H9 (cell line): ENCODE measurements at regions not wholly inside any gene's neighbourhood (a gene's known extent, or its start where the extent isn't known, plus 50 kb on each side); places are given as distances from the start of the nearest gene placed in this dataset.

ENCODE experiments used
- DNase-seq: peaks from one replicate; pipeline ENCODE4 v3.0.0-alpha.2; 2017
- H2AFZ ChIP-seq: one replicate; pipeline ENCODE4 v1.6.1; 2013; ENCODE audit warnings: mild to moderate bottlenecking, low read length, control low read depth, moderate library complexity
- H2AK5ac ChIP-seq: 2 replicates; pipeline ENCODE4 v1.6.1; 2013; ENCODE audit warnings: low read length, control low read depth, mixed read lengths; ENCODE audit not compliant: insufficient read length
- H2BK120ac ChIP-seq: one replicate; pipeline ENCODE4 v1.6.1; 2013; ENCODE audit warnings: low read depth, mild to moderate bottlenecking, low read length, control low read depth, inconsistent platforms; ENCODE audit not compliant: poor library complexity, severe bottlenecking
- H2BK12ac ChIP-seq: 2 replicates; pipeline ENCODE4 v1.6.1; 2013; ENCODE audit warnings: low read length, control low read depth, mixed read lengths, low read depth; ENCODE audit not compliant: insufficient read length
- H2BK15ac ChIP-seq: 2 replicates; pipeline ENCODE4 v1.6.1; 2013; ENCODE audit warnings: low read depth, low read length, control low read depth
- H2BK20ac ChIP-seq: one replicate; pipeline ENCODE4 v1.6.1; 2013; ENCODE audit warnings: low read depth, mild to moderate bottlenecking, low read length, control low read depth, inconsistent platforms; ENCODE audit not compliant: poor library complexity, severe bottlenecking
- H2BK5ac ChIP-seq: 2 replicates; pipeline ENCODE4 v1.6.1; 2013; ENCODE audit warnings: low read length, control low read depth, mixed read lengths; ENCODE audit not compliant: insufficient read length
- H3K14ac ChIP-seq: 2 replicates; pipeline ENCODE4 v1.6.1; 2013; ENCODE audit warnings: low read length, control low read depth; ENCODE audit not compliant: insufficient read depth
- H3K18ac ChIP-seq: 2 replicates; pipeline ENCODE4 v1.6.1; 2013; ENCODE audit warnings: low read depth, mild to moderate bottlenecking, mixed read lengths, low read length, control low read depth; ENCODE audit not compliant: insufficient read length
- H3K23ac ChIP-seq: 2 replicates; pipeline ENCODE4 v1.6.1; 2013; ENCODE audit warnings: low read length, control low read depth, mixed read lengths, low read depth; ENCODE audit not compliant: insufficient read length
- H3K23me2 ChIP-seq: 2 replicates; pipeline ENCODE4 v1.6.1; 2013; ENCODE audit warnings: low read depth, mild to moderate bottlenecking, mixed read lengths, low read length, control low read depth; ENCODE audit not compliant: insufficient read length, poor library complexity, severe bottlenecking
- H3K27ac ChIP-seq: 2 replicates; pipeline ENCODE4 v1.5.1; 2013; ENCODE audit warnings: low read length, control low read depth, mixed read lengths, low read depth; ENCODE audit not compliant: insufficient read length
- H3K27me3 ChIP-seq: 2 replicates; pipeline ENCODE4 v1.6.1; 2013; ENCODE audit warnings: low read length, control low read depth, inconsistent platforms; ENCODE audit not compliant: insufficient read depth
- H3K4ac ChIP-seq: 2 replicates; pipeline ENCODE4 v1.6.1; 2013; ENCODE audit warnings: low read depth, mild to moderate bottlenecking, control low read depth, inconsistent platforms, low read length, moderate library complexity
- H3K4me1 ChIP-seq: 2 replicates; pipeline ENCODE4 v1.6.1; 2013; ENCODE audit warnings: low read length, control low read depth, inconsistent platforms; ENCODE audit not compliant: insufficient read depth
- H3K4me2 ChIP-seq: 2 replicates; pipeline ENCODE4 v1.6.1; 2013; ENCODE audit warnings: low read length, control low read depth, mixed read lengths; ENCODE audit not compliant: insufficient read length, insufficient read depth
- H3K56ac ChIP-seq: 2 replicates; pipeline ENCODE4 v1.6.1; 2013; ENCODE audit warnings: low read depth, mild to moderate bottlenecking, mixed read lengths, low read length, control low read depth; ENCODE audit not compliant: insufficient read length
- H3K79me1 ChIP-seq: 2 replicates; pipeline ENCODE4 v1.6.1; 2013; ENCODE audit warnings: low read depth, mild to moderate bottlenecking, moderate library complexity, low read length, control low read depth, inconsistent platforms; ENCODE audit not compliant: insufficient read depth, poor library complexity, severe bottlenecking
- H3K79me2 ChIP-seq: 2 replicates; pipeline ENCODE4 v1.6.1; 2013; ENCODE audit warnings: low read length, control low read depth, inconsistent platforms; ENCODE audit not compliant: insufficient read depth
- H3K9ac ChIP-seq: 2 replicates; pipeline ENCODE4 v1.6.1; 2013; ENCODE audit warnings: low read length, control low read depth, mixed read lengths; ENCODE audit not compliant: insufficient read length; ENCODE audit errors: extremely low read depth
- H3K9me3 ChIP-seq: one replicate; pipeline ENCODE4 v1.6.1; 2013; ENCODE audit warnings: low read depth, low read length, inconsistent platforms; ENCODE audit not compliant: control insufficient read depth
- H3T11ph ChIP-seq: one replicate; pipeline ENCODE4 v1.6.1; 2013; ENCODE audit warnings: mild to moderate bottlenecking, low read length, control low read depth, inconsistent platforms
- H4K20me1 ChIP-seq: one replicate; pipeline ENCODE4 v1.6.1; 2013; ENCODE audit not compliant: control insufficient read depth, insufficient read length, insufficient read depth
- H4K5ac ChIP-seq: 2 replicates; pipeline ENCODE4 v1.6.1; 2013; ENCODE audit warnings: low read depth, mild to moderate bottlenecking, mixed read lengths, low read length, control low read depth; ENCODE audit not compliant: insufficient read length
- H4K8ac ChIP-seq: replicated peaks from 2 replicates; pipeline ENCODE4 v1.6.1; 2013; ENCODE audit warnings: low read length, control low read depth, mixed read lengths, low read depth; ENCODE audit not compliant: insufficient read length
- H4K91ac ChIP-seq: 2 replicates; pipeline ENCODE4 v1.6.1; 2013; ENCODE audit warnings: low read depth, mild to moderate bottlenecking, moderate library complexity, mixed read lengths, low read length, control low read depth; ENCODE audit not compliant: insufficient read length
- H3K27ac Mint-ChIP-seq, 3 experiments: 2 replicates in 2 of 3; 3 replicates in 1 of 3; pipeline ENCODE4 v1.8.0; 2020 to 2021; ENCODE audit warnings: mixed read lengths in 3 of 3, mild to moderate bottlenecking in 1 of 3, moderate library complexity in 1 of 3
- H3K27me3 Mint-ChIP-seq: 2 replicates; pipeline ENCODE4 v1.8.0; 2021; ENCODE audit warnings: low read depth, mild to moderate bottlenecking, moderate library complexity, mixed read lengths
- H3K36me3 Mint-ChIP-seq, 3 experiments: 2 replicates in 2 of 3; 3 replicates in 1 of 3; pipeline ENCODE4 v1.8.0; 2020 to 2021; ENCODE audit warnings: low read depth in 3 of 3, mixed read lengths in 3 of 3; ENCODE audit not compliant: insufficient read depth in 1 of 3
- H3K4me1 Mint-ChIP-seq, 2 experiments: 2 replicates each; pipeline ENCODE4 v1.8.0; 2020; ENCODE audit warnings: mixed read lengths in 2 of 2
- H3K4me3 Mint-ChIP-seq, 2 experiments: 2 replicates in 1 of 2; 3 replicates in 1 of 2; pipeline ENCODE4 v1.8.0; 2020 to 2021; ENCODE audit warnings: mild to moderate bottlenecking in 2 of 2, mixed read lengths in 2 of 2, moderate library complexity in 1 of 2
- H3K9me3 Mint-ChIP-seq, 2 experiments: 2 replicates in 1 of 2; 3 replicates in 1 of 2; pipeline ENCODE4 v1.8.0; 2020; ENCODE audit warnings: mild to moderate bottlenecking in 2 of 2, mixed read lengths in 2 of 2, moderate library complexity in 1 of 2
- CTCF ChIP-seq: fragments of 200-600 bp; sonication (generic); conservative IDR thresholded peaks from 3 replicates; pipeline ENCODE4 v1.8.0; 2021; ENCODE audit warnings: antibody characterized with exemption, mild to moderate bottlenecking
- WGBS: extraction: QIAGEN DNeasy Blood & Tissue Kit; methylation state at CpG from one replicate; pipeline ENCODE4 v1.1.7; 2013; ENCODE audit warnings: missing lambda C conversion rate, low lambda C conversion rate, mixed read lengths; ENCODE audit not compliant: insufficient read length; ENCODE audit errors: extremely low coverage; 5-methylcytosine and 5-hydroxymethylcytosine counted together

- Histone ChIP-seq H2BK20ac (no peak overlapping the region), H4K91ac (no peak overlapping the region), H2BK12ac (no peak overlapping the region), H2AFZ (no peak overlapping the region), H3K27me3 (no peaks in the 10 kb centered on the region), H3K4ac (no peak overlapping the region), H4K8ac (no peak overlapping the region), H3K9me3 (no peaks in the 10 kb centered on the region), H2AK5ac (no peak overlapping the region), H3K56ac (no peak overlapping the region), H3K79me2 (no peaks in the 10 kb centered on the region), H2BK15ac (no peak overlapping the region), H2BK120ac (no peak overlapping the region), H3K23me2 (no peaks in the 10 kb centered on the region), H3K18ac (no peak overlapping the region), H3K9ac (no peak overlapping the region), H3T11ph (no peak overlapping the region), H4K20me1 (no peaks in the 10 kb centered on the region), H3K27ac (no peak overlapping the region), H2BK5ac (no peak overlapping the region), H3K14ac (no peak overlapping the region), H3K23ac (no peak overlapping the region), H4K5ac (no peak overlapping the region), H3K4me1 (no peaks in the 10 kb centered on the region), H3K4me2 (no peak overlapping the region), H3K79me1 (no peaks in the 10 kb centered on the region)
- Mint-ChIP-seq H3K27ac (no peak overlapping the region), H3K27me3 (no peaks in the 10 kb centered on the region), H3K9me3 (no peaks in the 10 kb centered on the region), H3K36me3 (no peaks in the 10 kb centered on the region), H3K4me1 (peaks cover 0 to 4% of the 10 kb centered on the region in 2 experiments; a peak in 1 of 4 replicates), H3K4me3 (no peak overlapping the region)
- no CpG with 5 or more reads among the region's 3 CpGs for WGBS
- no peak for DNase-seq
- TF ChIP-seq CTCF = no peak
Measured at GRCh38 chr17:70521821-70522256, 352.5 kb downstream of the KCNJ2 start.
